BE2C (cell line): ENCODE measurements at regions not wholly inside any gene's neighbourhood (a gene's known extent, or its start where the extent isn't known, plus 50 kb on each side); places are given as distances from the start of the nearest gene placed in this dataset.

Source experiments
- DNase-seq: peaks from one replicate; pipeline ENCODE4 v3.0.0-alpha.2; 2020
- H3K27me3 ChIP-seq: fragments of 250-450 bp; sonication (Bioruptor Pico); 2 replicates; pipeline ENCODE4 v1.5.1; 2020; ENCODE audit warnings: mild to moderate bottlenecking
- H3K36me3 ChIP-seq: fragments of 250-450 bp; sonication (Bioruptor Pico); 2 replicates; pipeline ENCODE4 v1.5.1; 2020; ENCODE audit warnings: mild to moderate bottlenecking
- H3K4me1 ChIP-seq: fragments of 250-450 bp; sonication (Bioruptor Pico); 2 replicates; pipeline ENCODE4 v1.5.1; 2020
- H3K4me3 ChIP-seq: 2 replicates; pipeline ENCODE4 v1.5.1; 2011; ENCODE audit warnings: low read depth, low read length
- H3K9me3 ChIP-seq: fragments of 250-450 bp; sonication (Bioruptor Pico); 2 replicates; pipeline ENCODE4 v1.5.1; 2020
- TF ChIP-seq, protein P1 (sequence below): IDR thresholded peaks from 2 replicates; pipeline ENCODE4 v1.5.1; 2012; ENCODE audit warnings: mild to moderate bottlenecking, low read depth, low read length

GRCh38 chr2:133966720-133967304, 287.1 kb upstream of the MGAT5 start:
- Histone ChIP-seq H3K4me1 (no peaks in the 10 kb centered on the region), H3K27me3 (no peaks in the 10 kb centered on the region), H3K4me3 (no peak overlapping the region), H3K9me3 (no peaks in the 10 kb centered on the region), H3K36me3 (no peaks in the 10 kb centered on the region)
- TF ChIP-seq, protein P1, sequence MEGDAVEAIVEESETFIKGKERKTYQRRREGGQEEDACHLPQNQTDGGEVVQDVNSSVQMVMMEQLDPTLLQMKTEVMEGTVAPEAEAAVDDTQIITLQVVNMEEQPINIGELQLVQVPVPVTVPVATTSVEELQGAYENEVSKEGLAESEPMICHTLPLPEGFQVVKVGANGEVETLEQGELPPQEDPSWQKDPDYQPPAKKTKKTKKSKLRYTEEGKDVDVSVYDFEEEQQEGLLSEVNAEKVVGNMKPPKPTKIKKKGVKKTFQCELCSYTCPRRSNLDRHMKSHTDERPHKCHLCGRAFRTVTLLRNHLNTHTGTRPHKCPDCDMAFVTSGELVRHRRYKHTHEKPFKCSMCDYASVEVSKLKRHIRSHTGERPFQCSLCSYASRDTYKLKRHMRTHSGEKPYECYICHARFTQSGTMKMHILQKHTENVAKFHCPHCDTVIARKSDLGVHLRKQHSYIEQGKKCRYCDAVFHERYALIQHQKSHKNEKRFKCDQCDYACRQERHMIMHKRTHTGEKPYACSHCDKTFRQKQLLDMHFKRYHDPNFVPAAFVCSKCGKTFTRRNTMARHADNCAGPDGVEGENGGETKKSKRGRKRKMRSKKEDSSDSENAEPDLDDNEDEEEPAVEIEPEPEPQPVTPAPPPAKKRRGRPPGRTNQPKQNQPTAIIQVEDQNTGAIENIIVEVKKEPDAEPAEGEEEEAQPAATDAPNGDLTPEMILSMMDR, result no peak
- DNase-seq, result no peak

GRCh38 chr2:133967326-133967725, 286.5 kb upstream of the MGAT5 start:
- H3K4me1 ChIP-seq, result no peaks in the 10 kb centered on the region
- no peak for DNase-seq
- TF ChIP-seq, protein P1, result no peak
- no peaks in the 10 kb centered on the region for H3K36me3 ChIP-seq
- no peaks in the 10 kb centered on the region for H3K27me3 ChIP-seq
- no peak overlapping the region for H3K4me3 ChIP-seq
- H3K9me3 ChIP-seq, result no peaks in the 10 kb centered on the region

GRCh38 chr2:133968446-133968845, 285.4 kb upstream of the MGAT5 start:
- Histone ChIP-seq H3K36me3 (no peaks in the 10 kb centered on the region), H3K9me3 (no peaks in the 10 kb centered on the region), H3K27me3 (no peaks in the 10 kb centered on the region), H3K4me3 (no peak overlapping the region), H3K4me1 (no peaks in the 10 kb centered on the region)
- no peak for DNase-seq
- TF ChIP-seq, protein P1, result no peak

DNA sequence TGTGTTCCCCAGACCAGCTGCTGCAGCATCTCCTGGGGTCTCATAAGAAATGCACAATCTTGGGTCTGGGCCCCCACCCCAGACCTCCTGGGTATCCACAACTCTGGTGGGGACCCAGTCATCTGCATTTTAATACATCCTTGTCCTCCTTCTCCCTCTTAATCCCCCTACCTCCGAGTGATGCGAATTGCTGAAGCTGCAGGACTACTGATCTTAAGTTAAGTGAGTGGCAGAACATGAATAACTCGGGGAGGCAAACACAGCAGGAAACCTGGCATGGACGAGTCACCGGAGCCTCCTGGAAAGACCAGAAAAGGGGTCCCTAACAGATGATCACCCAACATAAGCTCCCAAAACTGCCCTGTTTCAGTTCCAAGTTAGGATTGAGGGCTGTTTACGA, 283.2 kb upstream of the MGAT5 start:
- TF ChIP-seq, protein P1, result no peak
- H3K27me3 ChIP-seq, result no peaks in the 10 kb centered on the region
- H3K36me3 ChIP-seq, result no peaks in the 10 kb centered on the region
- H3K4me3 ChIP-seq, result no peak overlapping the region
- no peaks in the 10 kb centered on the region for H3K4me1 ChIP-seq
- no peak for DNase-seq
- H3K9me3 ChIP-seq, result no peaks in the 10 kb centered on the region

DNA sequence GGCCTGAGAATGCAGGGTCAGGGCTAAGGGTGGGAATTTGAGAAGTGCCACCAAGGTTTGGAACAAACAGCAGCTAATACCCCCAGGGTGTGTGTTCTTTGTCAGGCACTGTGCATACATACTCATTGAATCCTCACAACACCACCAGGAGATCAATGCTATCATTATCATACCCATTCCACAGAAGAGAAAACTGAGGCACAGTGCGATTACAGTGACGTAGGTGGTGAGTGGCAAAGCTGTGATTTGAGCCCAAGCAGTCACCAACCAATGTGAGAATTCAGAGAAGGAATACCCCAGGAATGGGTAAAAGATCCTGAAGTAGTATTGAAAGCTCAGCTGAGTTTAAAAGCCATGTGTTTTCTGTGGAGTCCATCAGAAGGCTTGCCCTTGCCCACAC, 281.6 kb upstream of the MGAT5 start:
- no peak for DNase-seq
- Histone ChIP-seq H3K4me3 (no peak overlapping the region), H3K27me3 (no peaks in the 10 kb centered on the region), H3K9me3 (no peaks in the 10 kb centered on the region), H3K4me1 (no peaks in the 10 kb centered on the region), H3K36me3 (no peaks in the 10 kb centered on the region)
- TF ChIP-seq, protein P1, result no peak

GRCh38 chr2:133972786-133973185, 281.1 kb upstream of the MGAT5 start:
- Histone ChIP-seq H3K9me3 (no peaks in the 10 kb centered on the region), H3K4me1 (no peaks in the 10 kb centered on the region), H3K27me3 (no peaks in the 10 kb centered on the region), H3K36me3 (no peaks in the 10 kb centered on the region), H3K4me3 (no peak overlapping the region)
- no peak for DNase-seq
- TF ChIP-seq, protein P1, result no peak
